ENCODE measurements at regions not wholly inside any gene's neighbourhood (a gene's known extent, or its start where the extent isn't known, plus 50 kb on each side); places are given as distances from the start of the nearest gene placed in this dataset.
"Not testable (repeated sequence)": the region's sequence is repeated elsewhere in the genome, so short reads cannot be mapped to it uniquely, and the experiment has no call there.

DNA sequence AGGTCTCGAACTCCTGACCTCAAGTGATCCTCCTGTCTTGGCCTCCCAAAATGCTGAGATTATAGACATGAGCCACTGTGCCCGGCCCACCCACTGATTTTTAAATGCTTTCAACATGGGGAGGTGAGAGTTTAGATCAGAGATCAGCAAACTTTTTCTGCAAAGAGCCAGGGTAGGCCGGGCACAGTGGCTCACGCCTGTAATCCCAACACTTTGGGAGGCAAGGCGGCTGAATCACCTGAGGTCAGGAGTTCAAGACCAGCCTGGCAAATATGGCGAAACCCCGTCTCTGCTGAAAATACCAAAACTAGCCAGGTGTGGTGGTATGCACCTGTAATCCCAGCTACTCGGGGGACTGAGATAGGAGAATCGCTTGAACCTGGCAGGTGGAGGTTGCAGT is 88.3 kb upstream of the LHX1 start:
- TF ChIP-seq ZNF384 (IDR thresholded peaks at IDR 0.05); LEF1 (IDR thresholded peaks at IDR 0.05; ENCODE audit: borderline replicate concordance); FOXM1 (IDR thresholded peaks at IDR 0.05; ENCODE audit: borderline replicate concordance); SP1 (IDR thresholded peaks at IDR 0.05); HDGF (IDR thresholded peaks at IDR 0.05; ENCODE audit: borderline replicate concordance): not testable (repeated sequence)

Measured in HEK293T (cell line).